Adrenal gland (tissue), 5 donors: ENCODE measurements at regions not wholly inside any gene's neighbourhood (a gene's known extent, or its start where the extent isn't known, plus 50 kb on each side); places are given as distances from the start of the nearest gene placed in this dataset.

Source experiments
- CTCF ChIP-seq, 6 experiments: fragments of 450-650 bp in 4 of 6; fragments of 200-600 bp in 2 of 6; sonication (generic) in 1 of 6; IDR thresholded peaks; 1 replicate in 5 of 6; 2 replicates in 1 of 6; pipeline versions ENCODE4 v1.5.1 to v1.8.0; 2016 to 2021; ENCODE audit warnings: antibody characterized with exemption in 6 of 6, mild to moderate bottlenecking in 2 of 6, moderate library complexity in 1 of 6
- POLR2A ChIP-seq, 2 donors: fragments of 450-650 bp; IDR thresholded peaks; one replicate each; pipeline ENCODE4 v1.6.1; 2017; ENCODE audit warnings: antibody characterized with exemption in 2 of 2, mild to moderate bottlenecking in 2 of 2, moderate library complexity in 1 of 2
- donor health status: DM: no; HTN: no; CAD: no.

GRCh38 chr6:14660806-14661579 is 543.4 kb downstream of the CD83 start:
- TF ChIP-seq CTCF (IDR thresholded peaks at IDR 0.05) (no peak), POLR2A (IDR thresholded peaks at IDR 0.05) (no peak)
